ENCODE measurements at regions not wholly inside any gene's neighbourhood (a gene's known extent, or its start where the extent isn't known, plus 50 kb on each side); places are given as distances from the start of the nearest gene placed in this dataset.

DNA sequence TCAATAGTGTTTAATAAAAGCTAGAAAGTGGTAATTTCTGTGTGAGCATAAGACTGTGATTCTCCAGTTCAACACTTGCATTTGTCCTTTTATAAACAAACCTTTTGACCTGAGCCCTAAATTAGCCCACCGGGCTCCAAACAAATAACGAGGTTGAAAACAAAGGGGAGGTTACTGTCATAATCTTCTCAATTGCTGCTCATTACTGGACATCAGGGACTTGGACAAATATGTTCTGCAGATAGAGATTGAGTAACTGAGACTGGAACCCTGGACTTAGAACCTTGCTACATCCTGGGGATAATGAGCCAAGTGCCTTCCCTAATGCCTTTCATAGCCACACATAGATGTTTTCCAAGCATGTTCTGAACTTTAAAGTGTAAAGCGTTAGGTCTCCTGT is 84.2 kb upstream of the PCSK2 start:
- Histone ChIP-seq H3K27me3 (no peaks in the 10 kb centered on the region), H3K9me3 (no peaks in the 10 kb centered on the region), H3K36me3 (no peaks in the 10 kb centered on the region), H3K4me3 (no peak overlapping the region), H3K27ac (no peak overlapping the region), H3K4me1 (no peaks in the 10 kb centered on the region)
- TF ChIP-seq POLR2AphosphoS5 (IDR thresholded peaks at IDR 0.05; ENCODE audit: insufficient read depth in 1 of 2, low read depth in 1 of 2) (no peak), POLR2A (IDR thresholded peaks at IDR 0.05) (no peak)
- TF ChIP-seq, protein P1, sequence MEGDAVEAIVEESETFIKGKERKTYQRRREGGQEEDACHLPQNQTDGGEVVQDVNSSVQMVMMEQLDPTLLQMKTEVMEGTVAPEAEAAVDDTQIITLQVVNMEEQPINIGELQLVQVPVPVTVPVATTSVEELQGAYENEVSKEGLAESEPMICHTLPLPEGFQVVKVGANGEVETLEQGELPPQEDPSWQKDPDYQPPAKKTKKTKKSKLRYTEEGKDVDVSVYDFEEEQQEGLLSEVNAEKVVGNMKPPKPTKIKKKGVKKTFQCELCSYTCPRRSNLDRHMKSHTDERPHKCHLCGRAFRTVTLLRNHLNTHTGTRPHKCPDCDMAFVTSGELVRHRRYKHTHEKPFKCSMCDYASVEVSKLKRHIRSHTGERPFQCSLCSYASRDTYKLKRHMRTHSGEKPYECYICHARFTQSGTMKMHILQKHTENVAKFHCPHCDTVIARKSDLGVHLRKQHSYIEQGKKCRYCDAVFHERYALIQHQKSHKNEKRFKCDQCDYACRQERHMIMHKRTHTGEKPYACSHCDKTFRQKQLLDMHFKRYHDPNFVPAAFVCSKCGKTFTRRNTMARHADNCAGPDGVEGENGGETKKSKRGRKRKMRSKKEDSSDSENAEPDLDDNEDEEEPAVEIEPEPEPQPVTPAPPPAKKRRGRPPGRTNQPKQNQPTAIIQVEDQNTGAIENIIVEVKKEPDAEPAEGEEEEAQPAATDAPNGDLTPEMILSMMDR (IDR thresholded peaks at IDR 0.05) = no peak
- intact Hi-C loops (cut with DNase I) = no loop called here
- no peak for DNase-seq (ENCODE audit: extremely low spot score in 2 of 2)

DNA sequence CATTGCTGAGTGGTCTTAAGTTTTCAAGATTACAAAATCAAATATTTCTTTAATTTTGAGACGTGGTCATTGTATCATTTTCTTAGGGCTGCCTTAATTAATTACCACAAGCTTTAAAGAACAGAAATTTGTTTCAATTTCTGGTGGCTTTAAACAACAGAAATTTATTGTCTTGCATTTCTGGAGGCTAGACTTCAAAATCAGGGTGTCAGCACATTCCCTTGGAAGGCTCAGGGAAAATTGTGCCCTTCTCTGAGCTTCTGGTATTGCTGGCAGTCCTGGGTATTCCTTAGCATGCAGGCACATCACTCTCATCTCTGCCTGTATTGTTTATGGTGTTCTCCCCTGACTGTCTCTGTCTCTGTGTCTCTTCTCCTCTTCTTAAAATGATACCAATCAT is 76.0 kb upstream of the PCSK2 start:
- H3K36me3 ChIP-seq = no peaks in the 10 kb centered on the region
- intact Hi-C loops (cut with DNase I) = no loop called here

DNA sequence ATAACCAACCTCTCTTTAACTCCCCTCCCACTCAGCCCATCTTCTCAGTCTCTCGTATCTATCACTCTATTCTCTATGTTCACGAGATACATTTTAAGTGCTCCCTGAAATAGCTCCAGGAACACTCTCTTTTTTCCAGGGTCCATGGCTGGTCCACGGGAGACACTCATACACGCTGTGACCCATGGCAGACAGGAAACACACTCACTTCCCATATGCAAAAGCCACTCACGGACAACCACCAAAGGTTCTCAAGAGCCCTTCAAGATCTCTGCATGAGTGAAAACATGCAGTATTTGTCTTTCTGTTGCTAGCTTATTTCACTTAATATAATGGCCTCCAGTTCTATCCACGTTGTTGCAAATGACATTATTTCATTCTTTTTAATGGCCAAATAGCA is 71.4 kb upstream of the PCSK2 start:
- no peaks in the 10 kb centered on the region for H3K27me3 ChIP-seq
- no peaks in the 10 kb centered on the region for H3K9me3 ChIP-seq
- DNase-seq (ENCODE audit: extremely low spot score in 2 of 2) = no peak
- no peak overlapping the region for H3K4me3 ChIP-seq
- H3K4me1 ChIP-seq = no peaks in the 10 kb centered on the region
- no peak for TF ChIP-seq POLR2AphosphoS5 (IDR thresholded peaks at IDR 0.05; ENCODE audit: insufficient read depth in 1 of 2, low read depth in 1 of 2)
- no peak for TF ChIP-seq POLR2A (IDR thresholded peaks at IDR 0.05)
- TF ChIP-seq, protein P1 (IDR thresholded peaks at IDR 0.05) = no peak
- no peaks in the 10 kb centered on the region for H3K36me3 ChIP-seq
- no peak overlapping the region for H3K27ac ChIP-seq
- intact Hi-C loops (cut with DNase I) = no loop called here

More for the DNA sequence above, 76.0 kb upstream of the PCSK2 start:
- no peak overlapping the region for H3K27ac ChIP-seq
- H3K27me3 ChIP-seq = no peaks in the 10 kb centered on the region
- no peaks in the 10 kb centered on the region for H3K4me1 ChIP-seq
- TF ChIP-seq POLR2A (IDR thresholded peaks at IDR 0.05) (no peak), POLR2AphosphoS5 (IDR thresholded peaks at IDR 0.05; ENCODE audit: insufficient read depth in 1 of 2, low read depth in 1 of 2) (no peak)
- TF ChIP-seq, protein P1 (IDR thresholded peaks at IDR 0.05) = no peak
- H3K4me3 ChIP-seq = no peak overlapping the region
- DNase-seq (ENCODE audit: extremely low spot score in 2 of 2) = no peak
- no peaks in the 10 kb centered on the region for H3K9me3 ChIP-seq

DNA sequence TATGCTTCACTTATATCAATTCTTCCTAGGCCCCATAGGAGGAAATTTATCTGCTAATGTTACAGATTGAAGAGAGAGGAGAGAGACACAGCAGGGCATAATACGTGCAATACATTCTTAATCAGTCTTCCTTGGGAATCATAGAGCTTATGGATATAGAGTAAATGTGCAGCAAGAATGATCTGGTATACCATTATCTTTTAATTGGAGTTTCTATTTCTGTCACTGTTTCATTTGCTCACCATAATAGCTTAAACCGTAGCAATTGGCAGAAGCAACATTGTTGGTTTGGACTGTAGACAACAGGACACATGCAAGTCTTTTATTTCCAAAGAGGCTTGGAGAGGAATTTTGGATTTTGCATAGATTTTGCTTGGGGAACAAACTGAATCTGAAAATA is 68.1 kb upstream of the PCSK2 start:
- H3K27ac ChIP-seq = no peak overlapping the region
- H3K4me3 ChIP-seq = no peak overlapping the region
- TF ChIP-seq POLR2AphosphoS5 (IDR thresholded peaks at IDR 0.05; ENCODE audit: insufficient read depth in 1 of 2, low read depth in 1 of 2) = no peak
- TF ChIP-seq POLR2A (IDR thresholded peaks at IDR 0.05) = no peak
- TF ChIP-seq, protein P1 (IDR thresholded peaks at IDR 0.05) = no peak
- H3K36me3 ChIP-seq = no peaks in the 10 kb centered on the region
- H3K9me3 ChIP-seq = no peaks in the 10 kb centered on the region
- intact Hi-C loops (cut with DNase I) = no loop called here
- H3K4me1 ChIP-seq = no peaks in the 10 kb centered on the region
- no peak for DNase-seq (ENCODE audit: extremely low spot score in 2 of 2)
- H3K27me3 ChIP-seq = no peaks in the 10 kb centered on the region

DNA sequence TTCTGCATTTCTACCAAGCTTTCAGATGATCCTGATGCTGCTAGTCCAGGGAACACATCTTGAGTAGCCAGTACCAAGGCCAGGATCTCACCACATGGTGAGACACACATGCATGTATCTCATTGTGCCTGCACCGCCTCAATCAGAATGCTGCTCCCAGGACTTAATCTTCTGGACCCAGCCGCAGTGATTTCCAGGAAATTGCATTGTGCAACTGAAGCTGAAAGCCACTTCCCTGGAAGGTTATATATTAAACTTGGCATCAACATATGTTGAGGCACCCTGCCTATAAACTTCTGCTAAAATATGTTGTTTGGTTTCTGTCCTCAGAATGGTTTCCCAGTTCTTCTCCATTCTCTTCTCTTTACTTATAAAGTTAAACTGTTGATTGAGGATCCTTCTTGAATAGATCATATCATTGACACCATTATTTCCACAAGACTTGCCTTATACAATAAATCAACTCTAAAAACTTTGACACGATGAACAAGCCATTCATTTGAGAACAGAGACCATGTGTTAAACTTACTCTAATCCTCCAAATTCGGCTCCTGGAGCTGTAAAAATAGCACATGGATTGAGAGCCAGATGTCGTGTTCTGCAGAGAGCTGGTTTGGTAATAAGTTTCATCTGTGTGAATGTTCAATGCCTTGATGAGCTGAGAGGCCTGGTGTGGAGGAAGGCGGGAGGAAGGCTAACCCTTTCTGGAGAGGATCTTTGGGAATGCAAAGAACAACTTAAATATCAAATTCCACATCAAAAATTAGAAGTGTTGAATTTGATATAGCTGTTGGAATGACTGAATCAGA is 65.0 kb upstream of the PCSK2 start:
- Histone ChIP-seq H3K4me3 (no peak overlapping the region), H3K4me1 (no peaks in the 10 kb centered on the region), H3K27me3 (no peaks in the 10 kb centered on the region), H3K36me3 (no peaks in the 10 kb centered on the region), H3K9me3 (no peaks in the 10 kb centered on the region), H3K27ac (no peak overlapping the region)
- intact Hi-C loops (cut with DNase I) = no loop called here
- no peak for TF ChIP-seq POLR2A (IDR thresholded peaks at IDR 0.05)
- TF ChIP-seq, protein P1 (IDR thresholded peaks at IDR 0.05) = no peak
- DNase-seq (ENCODE audit: extremely low spot score in 2 of 2) = no peak

All from vagina (tissue), 2 donors.